Activated naive CD4-positive, alpha-beta T cell treated with anti-CD3 and anti-CD28 coated beads for 36 hours (primary cell): ENCODE measurements at regions not wholly inside any gene's neighbourhood (a gene's known extent, or its start where the extent isn't known, plus 50 kb on each side); places are given as distances from the start of the nearest gene placed in this dataset.

Source experiments
- CTCF ChIA-PET: fragments of 350-600 bp; sonication (Branson Sonifier 250); formaldehyde crosslinking; loops from one replicate; lab custom pipeline; 2021; ENCODE audit warnings: antibody characterized with exemption; lab: Charles Lee
- DNase-seq: peaks from one replicate; pipeline ENCODE4 v3.0.0-alpha.2; 2020
- H3K27ac Mint-ChIP-seq: one replicate; pipeline ENCODE4 v1.8.0; 2021; ENCODE audit warnings: mild to moderate bottlenecking, mixed read lengths
- H3K27me3 Mint-ChIP-seq: one replicate; pipeline ENCODE4 v1.8.0; 2021; ENCODE audit warnings: low read depth, mixed read lengths
- H3K36me3 Mint-ChIP-seq: one replicate; pipeline ENCODE4 v1.8.0; 2021; ENCODE audit warnings: low read depth, mixed read lengths
- H3K4me1 Mint-ChIP-seq: one replicate; pipeline ENCODE4 v1.8.0; 2021; ENCODE audit warnings: low read depth, mixed read lengths
- H3K4me3 Mint-ChIP-seq: one replicate; pipeline ENCODE4 v1.8.0; 2021; ENCODE audit warnings: mild to moderate bottlenecking, moderate library complexity, mixed read lengths
- H3K9me3 Mint-ChIP-seq: one replicate; pipeline ENCODE4 v1.8.0; 2021; ENCODE audit warnings: mixed read lengths
- intact Hi-C: fragments of 100-400 bp; cut with micrococcal nuclease; formaldehyde crosslinking; loops from one replicate; pipeline ENCODE4 v1.15.1; 2023

DNA sequence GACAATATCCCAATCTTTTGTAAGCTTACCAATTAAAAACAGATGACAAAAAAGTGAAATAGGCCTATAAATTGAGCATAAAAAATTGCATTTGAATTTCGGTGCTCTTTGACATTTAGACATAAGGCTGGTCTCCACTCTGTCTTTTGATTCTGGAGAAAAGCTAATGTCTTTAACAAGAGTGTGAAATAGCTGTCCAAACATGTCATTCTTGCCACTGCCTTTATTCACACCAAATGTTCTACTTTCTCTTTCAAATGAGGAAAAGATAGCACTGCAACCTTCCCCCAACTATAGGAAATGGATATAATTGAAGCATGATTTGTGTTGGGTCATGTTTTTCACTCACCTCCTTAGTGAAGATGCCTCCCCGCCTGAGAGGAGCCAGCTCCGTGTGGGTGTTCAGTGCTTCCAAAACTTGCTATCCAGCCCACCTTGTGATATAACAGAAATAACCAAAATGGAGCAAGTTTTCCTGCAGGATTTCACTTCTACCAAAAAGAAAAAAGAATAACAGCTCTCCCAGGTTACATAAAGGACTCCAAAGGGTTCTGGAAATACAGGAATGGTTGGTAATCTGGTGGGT, 55.2 kb upstream of the STK32A start:
- intact Hi-C loops: no loop called here
- Mint-ChIP-seq H3K4me3 (no peak overlapping the region), H3K36me3 (no peaks in the 10 kb centered on the region), H3K4me1 (no peaks in the 10 kb centered on the region), H3K9me3 (no peaks in the 10 kb centered on the region), H3K27ac (no peak overlapping the region), H3K27me3 (peaks cover 4% of the 10 kb centered on the region)
- CTCF ChIA-PET: interaction anchor here (1.1 kb wide), 2 partner anchors 8 to 9 kb away, joined by 3 to 8 read pairs; no protein-coding TSS in a partner anchor
- no peak for DNase-seq

GRCh38 chr5:147180751-147181150, 54.1 kb upstream of the STK32A start:
- Mint-ChIP-seq H3K27me3 (peaks cover 4% of the 10 kb centered on the region), H3K36me3 (no peaks in the 10 kb centered on the region), H3K9me3 (no peaks in the 10 kb centered on the region), H3K27ac (no peak overlapping the region), H3K4me3 (no peak overlapping the region), H3K4me1 (no peaks in the 10 kb centered on the region)
- CTCF ChIA-PET: interaction anchor here (1.1 kb wide), 1 partner anchor 8 kb away, joined by 8 read pairs; no protein-coding TSS in a partner anchor
- intact Hi-C loops: no loop called here
- no peak for DNase-seq
